ENCODE measurements at regions not wholly inside any gene's neighbourhood (a gene's known extent, or its start where the extent isn't known, plus 50 kb on each side); places are given as distances from the start of the nearest gene placed in this dataset.

DNA sequence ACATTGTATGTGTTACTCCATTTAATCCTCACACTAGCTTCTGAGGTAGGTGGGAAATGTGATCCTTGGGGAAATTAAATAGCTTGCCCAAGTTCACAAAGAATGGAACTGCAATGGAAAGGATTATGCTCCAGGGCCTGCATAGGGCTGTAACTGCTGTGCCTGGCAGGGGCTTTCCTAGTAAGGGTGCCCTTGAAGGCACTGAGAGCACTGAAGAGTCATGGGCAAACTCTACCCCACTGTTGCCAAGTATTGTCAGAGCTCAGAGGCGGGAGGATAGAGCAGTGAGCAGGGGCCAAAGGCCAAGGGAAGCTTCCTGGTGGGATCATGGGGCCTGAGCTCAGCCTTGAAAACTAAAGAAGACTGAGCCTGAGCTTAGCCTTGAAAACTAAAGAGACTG, 133.0 kb upstream of the NALF2 start:
- Histone ChIP-seq H3K27me3 (ENCODE audit: control insufficient read depth, insufficient read depth, low read length) (no peaks in the 10 kb centered on the region), H3K79me2 (no peaks in the 10 kb centered on the region), H3K27ac (no peak overlapping the region), H3K36me3 (ENCODE audit: control insufficient read depth, insufficient read depth, low read length) (no peaks in the 10 kb centered on the region), H3K4me3 (ENCODE audit: low read depth, low read length) (no peak overlapping the region), H3K9me3 (ENCODE audit: control insufficient read depth, low read length) (no peaks in the 10 kb centered on the region), H3K9ac (no peak overlapping the region), H2AFZ (no peak overlapping the region), H3K4me2 (ENCODE audit: low read length) (no peak overlapping the region), H3K4me1 (no peaks in the 10 kb centered on the region)
- TF ChIP-seq, protein P1, sequence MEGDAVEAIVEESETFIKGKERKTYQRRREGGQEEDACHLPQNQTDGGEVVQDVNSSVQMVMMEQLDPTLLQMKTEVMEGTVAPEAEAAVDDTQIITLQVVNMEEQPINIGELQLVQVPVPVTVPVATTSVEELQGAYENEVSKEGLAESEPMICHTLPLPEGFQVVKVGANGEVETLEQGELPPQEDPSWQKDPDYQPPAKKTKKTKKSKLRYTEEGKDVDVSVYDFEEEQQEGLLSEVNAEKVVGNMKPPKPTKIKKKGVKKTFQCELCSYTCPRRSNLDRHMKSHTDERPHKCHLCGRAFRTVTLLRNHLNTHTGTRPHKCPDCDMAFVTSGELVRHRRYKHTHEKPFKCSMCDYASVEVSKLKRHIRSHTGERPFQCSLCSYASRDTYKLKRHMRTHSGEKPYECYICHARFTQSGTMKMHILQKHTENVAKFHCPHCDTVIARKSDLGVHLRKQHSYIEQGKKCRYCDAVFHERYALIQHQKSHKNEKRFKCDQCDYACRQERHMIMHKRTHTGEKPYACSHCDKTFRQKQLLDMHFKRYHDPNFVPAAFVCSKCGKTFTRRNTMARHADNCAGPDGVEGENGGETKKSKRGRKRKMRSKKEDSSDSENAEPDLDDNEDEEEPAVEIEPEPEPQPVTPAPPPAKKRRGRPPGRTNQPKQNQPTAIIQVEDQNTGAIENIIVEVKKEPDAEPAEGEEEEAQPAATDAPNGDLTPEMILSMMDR (IDR thresholded peaks at IDR 0.05): no peak

DNA sequence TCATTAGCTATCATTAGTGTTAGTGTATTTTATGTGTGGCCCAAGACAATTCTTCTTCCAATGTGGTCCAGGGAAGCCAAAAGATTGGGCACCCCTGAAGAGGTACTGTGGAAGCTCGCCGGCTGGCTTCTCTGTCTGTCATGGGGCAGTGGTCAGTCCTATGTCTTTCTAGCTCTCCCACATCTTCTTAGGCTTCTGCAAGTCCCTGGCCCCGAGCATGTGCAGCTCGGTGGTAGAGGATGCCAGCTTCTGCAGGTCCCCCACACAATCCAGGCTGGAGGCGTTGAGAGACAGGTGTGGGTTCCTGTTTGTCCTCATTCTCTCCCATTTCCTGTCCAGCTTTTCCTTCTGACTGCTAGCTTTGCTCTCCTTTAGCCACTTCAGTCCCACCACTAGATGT, 134.1 kb upstream of the NALF2 start:
- Histone ChIP-seq H3K4me2 (ENCODE audit: low read length) (no peak overlapping the region), H2AFZ (no peak overlapping the region), H3K36me3 (ENCODE audit: control insufficient read depth, insufficient read depth, low read length) (no peaks in the 10 kb centered on the region), H3K4me3 (ENCODE audit: low read depth, low read length) (no peak overlapping the region), H3K9ac (no peak overlapping the region), H3K4me1 (no peaks in the 10 kb centered on the region), H3K27ac (no peak overlapping the region), H3K9me3 (ENCODE audit: control insufficient read depth, low read length) (no peaks in the 10 kb centered on the region), H3K79me2 (no peaks in the 10 kb centered on the region), H3K27me3 (ENCODE audit: control insufficient read depth, insufficient read depth, low read length) (no peaks in the 10 kb centered on the region)
- TF ChIP-seq, protein P1 (IDR thresholded peaks at IDR 0.05): no peak

DNA sequence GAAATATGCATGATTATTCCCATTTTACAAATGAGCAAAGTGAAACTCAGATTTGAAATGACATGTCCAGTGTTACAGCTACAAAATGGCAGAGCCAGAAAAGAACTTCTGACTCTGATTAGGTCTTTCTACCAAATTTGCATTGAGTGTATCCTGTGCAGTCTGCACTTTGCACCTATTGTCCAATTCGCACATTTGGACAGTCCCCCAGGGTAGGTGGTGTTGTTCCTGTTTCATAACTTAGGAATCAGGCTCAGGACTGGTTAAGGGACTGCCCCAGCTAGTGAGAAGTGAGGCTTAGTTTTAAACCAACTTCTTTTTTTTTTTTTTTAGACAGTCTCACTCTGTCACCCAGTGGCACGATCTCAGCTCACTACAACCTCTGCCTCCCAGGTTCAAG, 137.9 kb upstream of the NALF2 start:
- no peaks in the 10 kb centered on the region for H3K4me1 ChIP-seq

DNA sequence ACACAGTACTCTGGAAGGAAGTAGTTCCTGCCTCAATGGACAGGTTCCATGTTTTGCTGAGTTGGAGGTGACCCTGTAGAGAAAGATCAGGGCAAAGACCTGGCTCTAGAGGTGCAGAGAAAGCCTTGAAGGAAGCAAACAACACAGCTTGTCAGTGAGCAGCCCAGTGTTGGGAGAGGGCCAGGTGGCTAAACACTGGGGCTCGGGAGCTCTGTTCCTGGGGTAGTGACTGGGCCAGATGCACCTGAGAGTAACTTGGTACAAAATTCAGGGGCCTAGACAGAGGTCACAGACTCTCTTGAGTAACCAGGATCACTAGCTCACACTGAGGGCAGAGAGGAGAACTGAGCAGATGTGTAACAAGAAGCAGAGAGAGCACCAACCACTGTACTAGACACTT, 138.4 kb upstream of the NALF2 start:
- Histone ChIP-seq H3K9me3 (ENCODE audit: control insufficient read depth, low read length) (no peaks in the 10 kb centered on the region), H3K4me1 (no peaks in the 10 kb centered on the region), H3K4me3 (ENCODE audit: low read depth, low read length) (no peak overlapping the region), H3K36me3 (ENCODE audit: control insufficient read depth, insufficient read depth, low read length) (no peaks in the 10 kb centered on the region), H2AFZ (no peak overlapping the region), H3K4me2 (ENCODE audit: low read length) (no peak overlapping the region), H3K9ac (no peak overlapping the region), H3K27me3 (ENCODE audit: control insufficient read depth, insufficient read depth, low read length) (no peaks in the 10 kb centered on the region), H3K79me2 (no peaks in the 10 kb centered on the region), H3K27ac (no peak overlapping the region)
- TF ChIP-seq, protein P1 (IDR thresholded peaks at IDR 0.05): no peak

More for the DNA sequence above, 137.9 kb upstream of the NALF2 start:
- no peaks in the 10 kb centered on the region for H3K79me2 ChIP-seq
- no peaks in the 10 kb centered on the region for H3K27me3 ChIP-seq (ENCODE audit: control insufficient read depth, insufficient read depth, low read length)
- H3K9me3 ChIP-seq (ENCODE audit: control insufficient read depth, low read length): no peaks in the 10 kb centered on the region
- H3K4me2 ChIP-seq (ENCODE audit: low read length): no peak overlapping the region
- H3K9ac ChIP-seq: no peak overlapping the region
- H2AFZ ChIP-seq: no peak overlapping the region
- H3K27ac ChIP-seq: no peak overlapping the region
- no peak overlapping the region for H3K4me3 ChIP-seq (ENCODE audit: low read depth, low read length)
- no peaks in the 10 kb centered on the region for H3K36me3 ChIP-seq (ENCODE audit: control insufficient read depth, insufficient read depth, low read length)
- TF ChIP-seq, protein P1 (IDR thresholded peaks at IDR 0.05): no peak

DNA sequence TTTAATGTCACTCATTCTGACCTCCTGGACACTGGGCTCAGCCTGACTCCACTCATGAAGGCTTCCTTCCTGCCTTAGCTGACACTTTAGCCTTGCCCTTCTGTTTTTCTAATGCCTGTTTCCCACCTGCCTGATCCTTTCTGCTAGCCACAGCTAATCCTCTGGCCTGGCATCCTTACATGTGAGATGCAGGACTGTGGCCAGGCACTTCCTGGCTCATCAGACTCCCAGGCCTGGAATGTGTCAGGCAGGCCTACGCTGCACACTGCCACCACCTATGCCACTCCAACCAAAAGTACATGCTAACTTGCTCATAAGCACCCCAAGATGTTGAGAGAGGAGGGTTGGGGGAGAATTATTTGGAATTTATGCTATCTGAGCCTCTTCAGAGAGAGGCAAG, 138.8 kb upstream of the NALF2 start:
- H3K36me3 ChIP-seq (ENCODE audit: control insufficient read depth, insufficient read depth, low read length): no peaks in the 10 kb centered on the region
- no peaks in the 10 kb centered on the region for H3K79me2 ChIP-seq
- TF ChIP-seq, protein P1 (IDR thresholded peaks at IDR 0.05): no peak
- no peak overlapping the region for H3K9ac ChIP-seq
- no peaks in the 10 kb centered on the region for H3K4me1 ChIP-seq
- no peak overlapping the region for H3K4me3 ChIP-seq (ENCODE audit: low read depth, low read length)
- no peak overlapping the region for H2AFZ ChIP-seq
- H3K27me3 ChIP-seq (ENCODE audit: control insufficient read depth, insufficient read depth, low read length): no peaks in the 10 kb centered on the region
- H3K4me2 ChIP-seq (ENCODE audit: low read length): no peak overlapping the region
- H3K9me3 ChIP-seq (ENCODE audit: control insufficient read depth, low read length): no peaks in the 10 kb centered on the region
- no peak overlapping the region for H3K27ac ChIP-seq

All from parathyroid adenoma (tissue), 2 donors.